ENCODE measurements at regions not wholly inside any gene's neighbourhood (a gene's known extent, or its start where the extent isn't known, plus 50 kb on each side); places are given as distances from the start of the nearest gene placed in this dataset.

DNA sequence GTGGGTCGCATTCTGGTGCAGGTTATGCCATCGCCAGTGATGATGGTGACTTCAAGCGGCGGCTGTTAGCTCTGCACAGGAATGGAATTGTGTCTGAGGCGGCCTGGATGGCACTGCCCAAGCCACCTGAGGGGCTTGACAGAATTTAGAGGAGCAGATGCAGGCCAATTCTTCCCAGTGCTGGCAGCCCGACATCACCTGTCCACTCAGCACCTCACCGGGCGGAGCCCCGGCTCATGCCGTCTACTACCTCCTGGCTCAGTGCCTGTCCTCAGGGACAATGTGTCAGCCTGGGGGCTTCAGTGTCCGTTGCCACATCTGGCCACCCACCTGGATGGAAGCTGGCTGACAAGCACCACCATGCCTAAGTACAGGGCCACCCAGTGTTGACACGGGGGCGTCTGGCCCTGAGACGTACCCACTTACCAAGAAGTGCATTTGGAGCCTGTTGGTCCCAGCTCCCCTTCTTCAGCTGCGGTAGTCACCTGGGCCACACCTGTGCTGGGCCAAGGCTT lies 420.5 kb upstream of the MKI67 start:
- Mint-ChIP-seq H3K4me3 (no peak overlapping the region), H3K9me3 (no peaks in the 10 kb centered on the region), H3K27ac (no peak overlapping the region), H3K4me1 (no peaks in the 10 kb centered on the region), H3K27me3 (peaks cover 13% of the 10 kb centered on the region), H3K36me3 (ENCODE audit: low read depth) (no peaks in the 10 kb centered on the region)
- intact Hi-C loops (cut with micrococcal nuclease), result no loop called here
- DNase-seq (no peak), ATAC-seq (ENCODE audit: low read depth) (no peak)
- TF ChIP-seq, protein P1, sequence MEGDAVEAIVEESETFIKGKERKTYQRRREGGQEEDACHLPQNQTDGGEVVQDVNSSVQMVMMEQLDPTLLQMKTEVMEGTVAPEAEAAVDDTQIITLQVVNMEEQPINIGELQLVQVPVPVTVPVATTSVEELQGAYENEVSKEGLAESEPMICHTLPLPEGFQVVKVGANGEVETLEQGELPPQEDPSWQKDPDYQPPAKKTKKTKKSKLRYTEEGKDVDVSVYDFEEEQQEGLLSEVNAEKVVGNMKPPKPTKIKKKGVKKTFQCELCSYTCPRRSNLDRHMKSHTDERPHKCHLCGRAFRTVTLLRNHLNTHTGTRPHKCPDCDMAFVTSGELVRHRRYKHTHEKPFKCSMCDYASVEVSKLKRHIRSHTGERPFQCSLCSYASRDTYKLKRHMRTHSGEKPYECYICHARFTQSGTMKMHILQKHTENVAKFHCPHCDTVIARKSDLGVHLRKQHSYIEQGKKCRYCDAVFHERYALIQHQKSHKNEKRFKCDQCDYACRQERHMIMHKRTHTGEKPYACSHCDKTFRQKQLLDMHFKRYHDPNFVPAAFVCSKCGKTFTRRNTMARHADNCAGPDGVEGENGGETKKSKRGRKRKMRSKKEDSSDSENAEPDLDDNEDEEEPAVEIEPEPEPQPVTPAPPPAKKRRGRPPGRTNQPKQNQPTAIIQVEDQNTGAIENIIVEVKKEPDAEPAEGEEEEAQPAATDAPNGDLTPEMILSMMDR (IDR thresholded peaks at IDR 0.05), result no peak
- CTCF ChIA-PET, result no interaction called here
- POLR2A ChIA-PET, result no interaction called here

DNA sequence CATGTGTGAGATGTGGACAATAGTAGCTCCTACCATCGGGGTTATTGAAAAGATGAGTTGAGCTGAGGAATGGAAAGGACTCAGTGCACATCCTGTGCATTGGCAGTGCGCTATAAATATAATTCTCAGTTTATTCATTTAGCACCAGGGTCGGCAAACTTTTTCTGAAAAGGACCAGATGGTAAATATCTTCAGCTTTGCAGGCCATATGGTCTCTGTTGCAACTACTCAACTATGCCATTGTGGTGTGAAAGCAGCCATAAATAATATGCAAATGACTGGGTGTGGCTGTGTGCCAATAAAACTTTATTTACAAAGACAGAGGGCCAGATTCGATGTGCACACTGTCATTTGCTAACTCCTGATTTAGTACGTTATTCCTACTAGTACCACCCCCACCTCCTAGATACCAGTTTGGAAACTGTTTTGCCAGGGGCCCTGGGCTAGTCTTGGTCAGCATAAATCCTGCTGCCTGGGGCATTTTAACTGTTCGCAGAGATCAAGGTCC lies 422.9 kb upstream of the MKI67 start:
- no peaks in the 10 kb centered on the region for H3K36me3 Mint-ChIP-seq (ENCODE audit: low read depth)
- DNase-seq (no peak), ATAC-seq (ENCODE audit: low read depth) (no peak)
- TF ChIP-seq, protein P1 (IDR thresholded peaks at IDR 0.05), result no peak
- POLR2A ChIA-PET, result no interaction called here
- no peaks in the 10 kb centered on the region for H3K4me1 Mint-ChIP-seq
- no peak overlapping the region for H3K4me3 Mint-ChIP-seq
- no peaks in the 10 kb centered on the region for H3K9me3 Mint-ChIP-seq
- intact Hi-C loops (cut with micrococcal nuclease), result no loop called here
- CTCF ChIA-PET, result no interaction called here
- no peak overlapping the region for H3K27ac Mint-ChIP-seq
- no peaks in the 10 kb centered on the region for H3K27me3 Mint-ChIP-seq

DNA sequence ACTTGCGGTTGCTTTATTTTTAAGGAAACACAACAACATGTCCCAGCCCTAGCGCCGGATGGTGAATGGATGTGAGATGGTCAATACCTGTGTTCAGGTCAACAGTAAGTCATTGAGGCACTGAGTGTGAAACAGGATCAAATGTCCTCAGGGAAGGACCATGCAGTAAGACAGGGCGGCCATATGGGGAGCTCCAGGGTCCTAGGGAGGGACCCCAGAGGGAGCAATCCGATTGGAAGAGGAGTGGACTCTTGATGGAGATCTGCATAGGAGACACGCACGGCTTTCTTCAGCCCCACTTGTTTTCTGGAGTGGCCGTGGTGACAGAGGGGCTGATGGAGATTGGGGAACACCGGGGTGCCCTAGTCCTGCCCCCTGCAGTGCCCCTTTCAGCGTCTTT lies 423.8 kb upstream of the MKI67 start:
- POLR2A ChIA-PET, result no interaction called here
- CTCF ChIA-PET, result no interaction called here
- DNase-seq (no peak), ATAC-seq (ENCODE audit: low read depth) (no peak)
- TF ChIP-seq, protein P1 (IDR thresholded peaks at IDR 0.05), result no peak
- H3K4me1 Mint-ChIP-seq, result no peaks in the 10 kb centered on the region
- intact Hi-C loops (cut with micrococcal nuclease), result no loop called here
- H3K4me3 Mint-ChIP-seq, result no peak overlapping the region
- H3K36me3 Mint-ChIP-seq (ENCODE audit: low read depth), result no peaks in the 10 kb centered on the region
- no peak overlapping the region for H3K27ac Mint-ChIP-seq
- H3K27me3 Mint-ChIP-seq, result peaks cover 3% of the 10 kb centered on the region
- no peaks in the 10 kb centered on the region for H3K9me3 Mint-ChIP-seq

DNA sequence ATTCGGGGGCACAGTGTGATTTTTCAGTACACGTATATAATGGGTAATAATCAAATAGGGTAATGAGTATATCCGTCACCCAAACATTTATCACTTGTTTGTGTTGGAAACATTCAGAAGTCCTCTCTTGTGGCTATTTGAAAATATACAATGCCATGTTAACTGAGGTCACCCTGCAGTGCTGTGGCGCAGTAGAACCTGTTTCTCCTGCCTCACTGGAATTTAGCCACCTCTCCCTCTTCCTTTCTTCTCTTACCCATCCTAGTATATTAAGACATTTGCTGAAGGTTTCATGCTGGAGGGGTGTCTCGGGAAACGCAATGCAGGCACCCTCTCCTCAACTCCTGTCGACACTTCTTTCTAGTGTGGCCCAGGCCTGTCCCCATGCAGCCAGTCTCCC lies 425.3 kb upstream of the MKI67 start:
- ATAC-seq (ENCODE audit: low read depth) (no peak), DNase-seq (no peak)
- TF ChIP-seq, protein P1 (IDR thresholded peaks at IDR 0.05), result no peak
- CTCF ChIA-PET, result no interaction called here
- Mint-ChIP-seq H3K27ac (no peak overlapping the region), H3K4me3 (no peak overlapping the region), H3K4me1 (no peaks in the 10 kb centered on the region), H3K27me3 (peaks cover 3% of the 10 kb centered on the region), H3K36me3 (ENCODE audit: low read depth) (no peaks in the 10 kb centered on the region), H3K9me3 (no peaks in the 10 kb centered on the region)
- intact Hi-C loops (cut with micrococcal nuclease), result no loop called here
- POLR2A ChIA-PET, result no interaction called here

DNA sequence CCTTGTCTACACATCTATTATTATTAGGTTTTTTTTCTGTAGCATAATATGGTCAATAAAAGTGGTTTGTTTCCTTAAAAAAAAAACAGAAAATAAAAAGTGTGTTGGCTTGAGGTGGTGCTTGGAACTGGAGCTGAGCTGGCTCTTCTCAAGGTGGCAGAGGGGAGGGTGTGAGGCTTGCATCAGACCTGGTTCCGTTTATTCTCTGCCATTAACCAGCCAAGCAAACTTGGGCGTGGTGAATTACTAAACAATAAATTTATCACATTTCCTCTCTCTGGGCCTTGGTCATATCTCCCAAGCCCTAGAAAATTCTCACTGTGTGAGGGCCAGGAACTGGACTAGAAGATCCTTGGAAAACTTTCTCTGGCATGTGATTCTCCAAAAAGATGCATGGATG lies 427.5 kb upstream of the MKI67 start:
- DNase-seq (no peak), ATAC-seq (ENCODE audit: low read depth) (no peak)
- CTCF ChIA-PET, result no interaction called here
- Mint-ChIP-seq H3K4me3 (no peak overlapping the region), H3K27ac (no peak overlapping the region), H3K27me3 (peaks cover 3% of the 10 kb centered on the region), H3K4me1 (no peaks in the 10 kb centered on the region), H3K9me3 (no peaks in the 10 kb centered on the region), H3K36me3 (ENCODE audit: low read depth) (no peaks in the 10 kb centered on the region)
- intact Hi-C loops (cut with micrococcal nuclease), result no loop called here
- POLR2A ChIA-PET, result no interaction called here
- TF ChIP-seq, protein P1 (IDR thresholded peaks at IDR 0.05), result no peak
